ENCODE measurements at regions not wholly inside any gene's neighbourhood (a gene's known extent, or its start where the extent isn't known, plus 50 kb on each side); places are given as distances from the start of the nearest gene placed in this dataset.
A peak's percentile ranks its signal among the peaks of the same experiment; 100 is the strongest.

- no peak for TF ChIP-seq ZNF580 (tag by site-specific recombination; IDR thresholded peaks at IDR 0.05)
- no peak for TF ChIP-seq CTCF (tag by site-specific recombination; IDR thresholded peaks at IDR 0.05)
- no peak for TF ChIP-seq ZNF830 (tag by site-specific recombination; IDR thresholded peaks at IDR 0.05; ENCODE audit: low read depth)
- no peak for TF ChIP-seq ZNF350 (tag by site-specific recombination; IDR thresholded peaks at IDR 0.05)
- TF ChIP-seq ZNF473 (tag by site-specific recombination; IDR thresholded peaks at IDR 0.05): peak; percentile 54; the same call in 1 of the 2 replicates
- TF ChIP-seq ZNF169 (tag by site-specific recombination; IDR thresholded peaks at IDR 0.05): no peak
Measured at GRCh38 chr7:92997719-92998118, 120.1 kb downstream of the SAMD9 start.
